GM21529 (cell line): ENCODE measurements at regions not wholly inside any gene's neighbourhood (a gene's known extent, or its start where the extent isn't known, plus 50 kb on each side); places are given as distances from the start of the nearest gene placed in this dataset.
"Not testable (repeated sequence)": the region's sequence is repeated elsewhere in the genome, so short reads cannot be mapped to it uniquely, and the experiment has no call there.

Experiments
- ATAC-seq: cut with Tn5 transposase; IDR thresholded peaks from one replicate; pipeline ENCODE4 v1.9.1; 2021; ENCODE audit not compliant: unreplicated experiment

- ATAC-seq, result no peak
Observed at GRCh38 chr6:122207794-122208193, 191.7 kb upstream of the HSF2 start.

GRCh38 chr6:122214605-122215318, 184.7 kb upstream of the HSF2 start:
- no peak for ATAC-seq

GRCh38 chr6:122220254-122220653, 179.2 kb upstream of the HSF2 start:
- no peak for ATAC-seq

- ATAC-seq, result no peak
Observed at GRCh38 chr6:122222761-122223160, 176.7 kb upstream of the HSF2 start.

DNA sequence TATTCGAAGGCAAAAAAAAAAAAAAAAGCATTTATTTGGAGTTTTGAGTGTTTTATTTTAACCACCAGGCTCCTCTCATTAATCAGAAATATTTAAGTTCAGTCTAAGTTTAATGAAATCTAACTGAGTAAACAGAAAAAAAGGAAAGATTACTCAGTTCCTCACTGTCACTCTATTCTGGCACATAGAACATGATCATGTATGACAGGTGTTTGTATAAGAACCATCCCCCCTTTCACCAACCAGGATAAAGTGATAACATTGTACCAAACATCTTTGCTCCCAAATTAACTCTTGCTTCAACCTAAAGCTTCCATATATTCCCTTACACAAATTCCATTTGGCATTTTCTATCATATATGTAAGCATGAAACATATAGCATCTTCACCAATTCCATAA, 176.2 kb upstream of the HSF2 start:
- no peak for ATAC-seq

DNA sequence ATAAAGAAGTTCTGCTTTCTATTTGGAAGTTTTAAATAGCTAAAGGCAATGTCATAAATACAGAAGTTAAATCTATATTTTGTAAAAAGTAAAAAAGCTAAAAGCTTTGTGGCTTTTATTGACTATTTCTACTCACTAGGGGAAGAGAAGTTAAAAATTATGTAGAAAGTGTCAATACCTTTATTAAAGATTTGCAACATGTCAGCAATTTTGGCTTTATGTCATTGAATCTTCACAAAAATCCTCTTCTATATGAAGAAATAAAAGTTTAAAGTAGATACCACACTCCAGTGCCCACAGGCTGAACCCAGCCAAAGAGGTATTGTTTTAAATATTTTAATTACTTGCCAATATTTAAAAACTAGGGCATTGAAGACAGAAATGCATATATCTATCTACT, 160.6 kb upstream of the HSF2 start:
- no peak for ATAC-seq

GRCh38 chr6:122246906-122247658, 152.4 kb upstream of the HSF2 start:
- ATAC-seq, result no peak

DNA sequence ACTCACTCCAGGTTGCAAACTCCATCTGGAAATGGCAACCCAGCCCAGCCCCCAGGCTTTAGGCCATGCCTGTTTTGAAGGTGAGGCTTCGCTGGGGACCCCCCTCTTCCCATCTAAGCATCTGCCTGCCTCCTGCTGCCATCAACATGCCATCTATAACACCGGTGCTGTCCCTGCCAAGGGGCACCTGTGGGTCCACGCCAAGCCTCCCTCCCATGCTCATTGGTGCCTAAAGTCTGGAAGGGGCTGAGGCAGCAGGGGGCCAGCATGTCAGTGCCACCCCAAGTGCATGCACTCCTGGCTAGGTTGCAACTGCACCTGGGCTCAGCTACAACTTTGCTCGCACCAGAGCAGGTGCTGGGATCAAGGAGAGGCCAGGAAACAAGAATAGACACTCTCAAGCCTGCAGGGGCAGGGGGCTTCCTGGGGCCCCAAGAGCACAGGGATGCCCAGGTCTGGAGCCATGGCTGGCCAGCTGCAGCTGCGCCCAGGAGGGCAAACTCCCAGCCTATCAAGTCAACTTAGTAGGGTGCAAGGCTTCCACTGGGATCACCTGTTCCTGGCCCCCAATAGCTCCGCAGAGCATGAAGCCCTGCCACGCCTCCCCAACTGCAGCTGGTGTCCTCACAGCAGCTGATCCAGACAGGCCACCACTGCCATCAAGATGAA, 151.3 kb upstream of the HSF2 start:
- ATAC-seq, result no peak

DNA sequence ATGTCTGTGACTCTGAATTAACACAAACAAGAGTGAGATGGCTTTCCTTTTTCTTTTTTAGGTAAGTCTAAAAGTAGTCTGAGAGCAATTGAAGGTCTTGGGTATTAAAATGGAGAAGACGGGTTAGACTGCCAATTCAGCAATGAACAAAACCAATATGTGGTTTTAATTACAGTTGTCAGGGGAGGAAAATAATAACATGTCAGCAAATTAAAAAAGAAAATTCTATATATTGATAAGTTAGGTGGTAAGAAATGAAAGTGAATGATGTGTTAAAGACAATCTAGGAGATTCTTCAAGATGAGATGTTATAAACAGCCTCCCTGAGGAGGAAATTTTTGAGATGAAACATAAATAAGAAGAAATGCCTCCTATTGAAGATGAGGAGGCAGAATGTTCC, 150.6 kb upstream of the HSF2 start:
- ATAC-seq, result no peak

DNA sequence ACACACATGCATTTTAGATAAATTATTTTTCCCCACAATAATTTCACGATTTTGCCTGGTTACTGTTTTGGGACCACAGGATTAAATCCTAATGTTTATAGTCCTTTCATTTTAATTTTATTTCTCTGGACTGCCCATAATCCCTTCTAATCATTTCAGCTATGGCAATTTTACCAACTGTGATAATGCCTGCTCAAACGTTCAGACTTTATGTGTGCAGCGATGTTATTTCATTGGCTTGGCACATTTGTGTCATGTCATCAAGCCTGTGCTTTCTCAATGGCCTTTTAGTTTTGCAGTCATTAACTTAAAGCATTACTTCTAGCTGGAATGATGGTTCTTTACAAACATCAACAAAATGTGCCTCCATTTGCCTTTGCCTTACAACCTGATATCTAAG, 140.6 kb upstream of the HSF2 start:
- ATAC-seq, result no peak

GRCh38 chr6:122264557-122264956, 134.9 kb upstream of the HSF2 start:
- ATAC-seq, result no peak

GRCh38 chr6:122265755-122266154, 133.7 kb upstream of the HSF2 start:
- ATAC-seq, result no peak

- no peak for ATAC-seq
Observed at GRCh38 chr6:122268394-122268793, 131.1 kb upstream of the HSF2 start.

DNA sequence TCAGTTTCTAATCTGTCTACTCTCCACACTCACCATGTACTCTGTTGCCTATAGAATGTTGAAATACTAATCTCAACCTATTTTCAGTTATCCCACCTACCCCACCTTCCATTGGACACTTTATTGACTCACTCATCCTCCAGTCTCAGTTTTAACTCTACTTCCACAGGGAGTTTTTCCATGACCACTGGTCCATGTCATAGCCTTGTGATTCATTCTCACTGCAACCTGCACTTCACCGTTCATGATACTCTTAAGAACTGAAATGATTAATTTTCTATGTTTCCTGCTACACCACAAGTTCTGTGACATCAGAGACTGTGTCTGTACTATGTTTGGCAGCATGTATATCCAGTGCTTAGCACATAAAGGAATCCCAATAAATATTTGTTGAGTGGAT, 122.8 kb upstream of the HSF2 start:
- no peak for ATAC-seq

DNA sequence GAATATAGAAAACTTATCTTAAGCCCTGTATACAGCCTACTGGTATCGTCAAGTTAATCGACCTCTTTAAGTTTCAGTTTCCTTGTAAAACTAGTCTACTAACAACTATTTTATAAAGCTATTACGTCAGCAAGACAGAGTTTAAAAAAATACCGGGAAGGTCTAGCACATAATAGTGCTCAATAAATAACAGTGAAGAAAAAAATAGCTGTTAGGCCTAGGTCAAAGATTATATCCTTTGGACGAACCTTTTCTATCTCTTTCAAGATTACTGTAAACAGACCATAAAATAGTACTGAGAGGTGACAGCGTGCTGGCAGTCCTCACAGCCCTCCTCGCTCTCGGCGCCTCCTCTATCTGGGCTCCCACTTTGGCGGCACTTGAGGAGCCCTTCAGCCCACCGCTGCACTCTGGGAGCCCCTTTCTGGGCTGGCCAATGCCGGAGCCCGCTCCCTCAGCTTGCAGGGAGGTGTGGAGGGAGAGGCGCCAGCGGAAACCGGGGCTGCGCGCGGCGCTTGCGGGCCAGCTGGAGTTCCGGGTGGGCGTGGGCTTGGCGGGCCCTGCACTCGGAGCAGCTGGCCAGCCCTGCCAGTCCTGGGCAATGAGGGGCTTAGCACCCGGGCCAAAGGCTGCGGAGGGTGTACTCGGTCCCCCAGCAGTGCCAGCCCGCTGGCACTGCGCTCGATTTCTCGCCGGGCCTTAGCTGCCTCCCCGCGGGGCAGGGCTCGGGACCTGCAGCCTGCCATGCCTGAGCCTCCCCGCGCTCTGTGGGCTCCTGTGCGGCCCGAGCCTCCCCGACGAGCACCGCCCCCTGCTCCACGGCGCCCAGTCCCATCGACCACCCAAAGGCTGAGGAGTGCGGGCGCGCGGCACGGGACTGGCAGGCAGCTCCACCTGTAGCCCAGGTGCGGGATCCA, 119.1 kb upstream of the HSF2 start:
- ATAC-seq, result not testable (repeated sequence)

GRCh38 chr6:122283884-122284283, 115.6 kb upstream of the HSF2 start:
- ATAC-seq, result no peak

DNA sequence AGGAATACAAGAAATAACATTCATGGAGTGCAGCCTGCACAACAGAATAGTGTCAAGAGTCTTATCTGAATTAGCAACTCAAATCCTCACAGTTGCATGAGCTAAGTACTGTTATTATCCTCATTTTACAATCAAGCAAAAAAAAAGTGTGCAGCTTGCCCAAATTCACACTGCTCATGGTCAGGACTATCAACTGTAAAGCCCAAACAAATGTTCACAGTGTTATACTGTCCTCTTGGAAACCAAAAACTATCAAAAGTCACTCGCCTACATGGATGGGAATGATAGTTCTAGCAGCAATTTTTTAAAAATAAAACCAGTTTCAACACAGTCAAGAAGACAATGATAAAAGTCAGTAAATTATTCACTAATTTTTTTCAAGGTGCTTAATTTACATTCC, 114.6 kb upstream of the HSF2 start:
- ATAC-seq, result no peak

- ATAC-seq, result no peak
Observed at GRCh38 chr6:122285292-122285913, 114.0 kb upstream of the HSF2 start.

DNA sequence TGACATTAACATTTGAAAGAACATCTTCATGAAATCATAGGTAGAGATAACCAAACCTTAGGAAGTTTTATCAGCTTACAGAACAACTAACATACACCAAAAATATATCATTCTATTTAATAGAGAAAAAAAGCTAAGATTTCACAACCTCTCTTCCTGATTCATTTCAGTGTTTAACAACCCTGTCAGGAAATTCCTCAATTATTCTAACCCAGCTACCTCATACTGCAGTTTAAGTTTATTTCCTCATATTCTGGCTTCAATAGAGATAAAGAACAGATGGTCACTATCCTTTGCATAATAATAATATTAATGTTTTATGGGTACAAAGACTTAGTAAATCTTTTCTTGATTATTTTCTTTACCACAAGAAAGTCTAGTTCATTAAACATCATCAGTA, 112.9 kb upstream of the HSF2 start:
- no peak for ATAC-seq

GRCh38 chr6:122289762-122290539, 109.5 kb upstream of the HSF2 start:
- no peak for ATAC-seq
